Fibroblast of mammary gland (primary cell): ENCODE measurements at regions not wholly inside any gene's neighbourhood (a gene's known extent, or its start where the extent isn't known, plus 50 kb on each side); places are given as distances from the start of the nearest gene placed in this dataset.

Experiments
- DNase-seq: peaks from one replicate; pipeline ENCODE4 v3.0.0-alpha.2; 2010; ENCODE audit warnings: low read depth
- H3K4me3 ChIP-seq: 2 replicates; pipeline ENCODE4 v1.5.1; 2011; ENCODE audit warnings: low read depth, mild to moderate bottlenecking, low read length, moderate library complexity; ENCODE audit not compliant: control insufficient read depth
- TF ChIP-seq, protein P1 (sequence below): conservative IDR thresholded peaks from 2 replicates; pipeline ENCODE4 v1.5.1; 2011; ENCODE audit warnings: low read depth, low read length, inconsistent platforms; ENCODE audit not compliant: control insufficient read depth, insufficient read depth

DNA sequence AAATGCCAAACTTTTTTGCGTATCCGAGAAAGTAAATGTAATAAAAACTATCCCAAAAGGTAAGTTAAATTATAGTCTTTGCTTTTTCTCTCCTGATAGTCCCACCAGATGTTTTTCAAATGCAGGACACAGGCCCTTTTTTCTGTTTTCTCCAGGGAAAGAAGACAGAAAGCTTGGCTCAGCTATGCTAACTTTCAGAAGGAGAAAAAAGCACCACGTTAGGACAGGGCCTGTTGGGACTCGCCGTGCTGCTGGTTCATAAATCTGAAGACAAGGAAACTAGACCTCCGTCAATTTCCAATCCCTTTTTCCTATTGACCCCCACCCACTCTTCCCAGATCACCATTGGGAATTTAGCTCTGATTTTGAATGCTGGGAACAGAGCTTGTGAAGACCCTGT is 220.9 kb upstream of the SFRP2 start:
- TF ChIP-seq, protein P1, sequence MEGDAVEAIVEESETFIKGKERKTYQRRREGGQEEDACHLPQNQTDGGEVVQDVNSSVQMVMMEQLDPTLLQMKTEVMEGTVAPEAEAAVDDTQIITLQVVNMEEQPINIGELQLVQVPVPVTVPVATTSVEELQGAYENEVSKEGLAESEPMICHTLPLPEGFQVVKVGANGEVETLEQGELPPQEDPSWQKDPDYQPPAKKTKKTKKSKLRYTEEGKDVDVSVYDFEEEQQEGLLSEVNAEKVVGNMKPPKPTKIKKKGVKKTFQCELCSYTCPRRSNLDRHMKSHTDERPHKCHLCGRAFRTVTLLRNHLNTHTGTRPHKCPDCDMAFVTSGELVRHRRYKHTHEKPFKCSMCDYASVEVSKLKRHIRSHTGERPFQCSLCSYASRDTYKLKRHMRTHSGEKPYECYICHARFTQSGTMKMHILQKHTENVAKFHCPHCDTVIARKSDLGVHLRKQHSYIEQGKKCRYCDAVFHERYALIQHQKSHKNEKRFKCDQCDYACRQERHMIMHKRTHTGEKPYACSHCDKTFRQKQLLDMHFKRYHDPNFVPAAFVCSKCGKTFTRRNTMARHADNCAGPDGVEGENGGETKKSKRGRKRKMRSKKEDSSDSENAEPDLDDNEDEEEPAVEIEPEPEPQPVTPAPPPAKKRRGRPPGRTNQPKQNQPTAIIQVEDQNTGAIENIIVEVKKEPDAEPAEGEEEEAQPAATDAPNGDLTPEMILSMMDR: no peak

DNA sequence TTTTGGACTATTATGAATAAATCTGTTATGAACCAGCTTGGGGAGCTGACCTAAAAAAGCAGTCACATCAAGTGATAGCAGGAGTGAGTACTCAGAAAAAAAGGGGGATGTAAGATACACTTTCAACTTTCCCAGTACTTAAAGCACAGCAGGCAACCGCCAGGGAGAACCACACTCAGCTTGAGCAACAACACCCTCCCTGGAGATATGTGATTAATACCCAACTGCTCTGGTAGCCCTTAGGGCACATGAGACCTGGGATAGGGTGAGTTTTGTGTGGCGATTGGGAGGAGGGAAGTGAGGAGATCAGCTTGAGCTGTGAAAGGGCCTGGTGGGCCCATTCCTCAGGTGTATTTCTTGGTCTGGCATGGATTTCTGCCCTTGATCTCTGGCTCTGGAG is 220.3 kb upstream of the SFRP2 start:
- DNase-seq: peak; percentile 88
- H3K4me3 ChIP-seq: no peak overlapping the region
- TF ChIP-seq, protein P1: peak; percentile 13

More for the DNA sequence above, 220.9 kb upstream of the SFRP2 start:
- no peak overlapping the region for H3K4me3 ChIP-seq
- DNase-seq: no peak

DNA sequence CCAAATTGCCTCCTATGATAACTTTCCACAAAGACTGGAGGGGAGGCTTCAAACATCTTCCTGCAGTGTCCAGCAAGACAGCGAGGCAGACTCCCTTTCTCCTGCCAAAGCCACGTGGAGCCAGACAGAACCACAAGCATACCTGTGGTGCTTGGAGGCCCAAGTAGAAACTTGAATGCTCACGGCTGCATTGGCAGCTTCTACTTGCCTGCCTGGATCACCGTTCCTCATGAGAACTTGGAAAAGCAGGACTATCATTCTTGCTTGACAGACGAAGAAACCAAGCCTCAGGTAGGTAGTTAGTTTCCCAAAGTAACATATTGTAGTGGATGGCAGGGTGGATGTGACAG is 216.3 kb upstream of the SFRP2 start:
- H3K4me3 ChIP-seq: peak overlapping the region; percentile 38
- no peak for DNase-seq
- TF ChIP-seq, protein P1: no peak

DNA sequence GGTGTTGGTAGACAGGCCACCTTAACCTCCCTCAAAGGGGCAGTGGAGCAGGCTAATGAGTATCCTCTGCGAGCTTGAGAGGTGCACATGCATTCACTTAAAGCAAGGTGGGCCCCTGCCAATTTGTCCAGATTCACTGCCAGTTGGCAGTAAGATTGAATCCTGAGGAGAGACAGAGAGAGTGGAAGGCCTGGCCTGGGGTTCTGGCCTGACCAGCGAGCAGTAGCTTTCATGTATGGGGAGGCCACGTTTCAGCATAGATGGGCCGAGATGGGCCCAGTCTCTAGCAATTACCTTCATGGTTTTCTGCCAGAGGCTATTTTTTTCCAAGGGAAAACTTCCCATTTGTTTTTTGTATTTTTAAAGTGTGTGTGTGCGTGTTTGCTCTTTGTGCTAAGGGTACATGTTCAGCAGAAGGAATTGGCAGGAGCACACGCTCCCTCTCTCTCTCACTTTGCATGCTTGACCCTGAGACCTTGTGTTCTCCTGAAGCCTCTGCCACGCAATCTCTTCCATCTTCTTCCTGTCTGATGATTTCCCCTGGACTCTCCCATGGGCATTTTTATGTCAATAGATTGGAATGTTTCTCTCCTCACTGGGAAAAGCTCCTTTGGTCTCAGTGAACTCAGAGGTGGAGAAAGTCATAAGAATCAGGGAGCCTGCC is 215.8 kb upstream of the SFRP2 start:
- peak overlapping the region; percentile 38 for H3K4me3 ChIP-seq
- TF ChIP-seq, protein P1: no peak
- peak; percentile 100 for DNase-seq

DNA sequence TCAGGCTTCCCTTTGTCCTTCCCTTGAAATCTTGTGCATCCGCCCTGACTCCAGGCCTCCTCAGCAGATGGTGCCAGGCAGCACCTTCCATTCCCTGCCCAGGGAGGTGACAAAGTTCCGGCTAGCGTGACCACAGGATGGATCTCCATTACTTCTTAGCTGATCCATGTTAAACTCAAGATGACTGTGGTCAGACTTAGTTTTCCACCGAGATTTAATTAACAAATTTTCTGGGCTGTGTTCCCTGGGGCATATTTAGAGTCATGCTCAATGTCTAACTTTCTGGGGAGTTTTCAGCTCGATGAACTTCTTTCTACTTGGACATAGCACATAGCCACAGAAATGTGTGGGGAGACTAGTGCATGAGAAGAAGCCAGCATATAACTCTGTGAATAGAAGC is 215.1 kb upstream of the SFRP2 start:
- H3K4me3 ChIP-seq: no peak overlapping the region
- TF ChIP-seq, protein P1: no peak
- DNase-seq: peak; percentile 77

DNA sequence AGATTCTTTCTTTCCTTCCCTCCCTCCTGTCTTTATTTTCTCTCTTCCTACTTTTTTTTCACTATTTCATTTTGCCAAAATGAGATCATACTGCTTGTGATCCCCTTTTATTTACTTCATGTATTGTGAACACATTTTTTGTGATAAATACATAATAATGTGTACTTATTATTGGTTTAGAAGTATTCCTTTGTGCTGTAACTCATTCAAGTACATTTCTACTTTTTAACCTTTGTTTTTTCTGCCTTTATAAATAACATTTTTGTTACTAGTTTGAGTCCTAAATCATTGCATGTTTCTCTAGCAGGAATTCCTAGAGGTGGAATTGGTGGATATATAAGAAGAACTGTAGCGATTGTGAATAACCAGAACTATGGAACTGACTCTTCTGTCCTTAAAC is 214.5 kb upstream of the SFRP2 start:
- TF ChIP-seq, protein P1: no peak
- H3K4me3 ChIP-seq: no peak overlapping the region
- DNase-seq: no peak

DNA sequence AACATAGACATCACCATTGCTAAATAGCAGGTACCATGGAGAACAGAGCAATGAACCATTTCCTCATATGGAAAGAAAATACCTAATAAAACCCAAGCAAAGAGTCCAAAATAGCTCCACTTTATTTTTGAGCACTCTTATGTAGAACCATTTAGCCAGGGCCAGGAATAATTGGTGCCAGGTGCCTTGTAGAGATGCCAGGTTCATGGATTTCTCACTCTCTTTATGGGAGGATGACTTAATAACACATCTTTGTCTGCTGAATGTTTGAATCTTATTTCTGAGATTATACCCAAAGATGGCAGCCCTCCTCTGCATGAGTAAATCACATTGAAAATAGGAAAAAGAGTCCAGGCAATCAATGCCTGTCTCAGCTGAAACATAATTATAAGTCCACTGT is 212.3 kb upstream of the SFRP2 start:
- TF ChIP-seq, protein P1: no peak
- H3K4me3 ChIP-seq: no peak overlapping the region
- DNase-seq: peak; percentile 54
